H1 (cell line): ENCODE measurements at regions not wholly inside any gene's neighbourhood (a gene's known extent, or its start where the extent isn't known, plus 50 kb on each side); places are given as distances from the start of the nearest gene placed in this dataset.

ENCODE experiments used
- CTCF ChIA-PET: fragments of 300-600 bp; sonication (Branson Sonifier 250); formaldehyde crosslinking; loops from one replicate; lab custom pipeline; 2021; ENCODE audit not compliant: partially characterized antibody; lab: Charles Lee
- POLR2A ChIA-PET: fragments of 300-600 bp; sonication (Branson Sonifier 250); formaldehyde crosslinking; loops from one replicate; lab custom pipeline; 2021; ENCODE audit warnings: inconsistent platforms; ENCODE audit not compliant: partially characterized antibody; lab: Charles Lee
- DNase-seq, 2 experiments: peaks; one replicate each; pipeline versions ENCODE4 v3.0.0 to v3.0.0-alpha.2; 2010 to 2022; ENCODE audit warnings: low spot score in 2 of 2, low read depth in 1 of 2, mixed read lengths in 1 of 2
- FAIRE-seq: peaks from 2 replicates; lab custom pipeline; 2011; peaks lifted over from hg19 to GRCh38; lab: Jason Lieb, UNC
- H2AFZ ChIP-seq: 2 replicates; pipeline ENCODE4 v1.8.1; 2012; ENCODE audit warnings: low read length, inconsistent platforms
- H2AK5ac ChIP-seq: 2 replicates; pipeline ENCODE4 v1.6.1; 2013; ENCODE audit warnings: low read depth, low read length
- H2BK120ac ChIP-seq: replicated peaks from 2 replicates; pipeline ENCODE3; 2013; ENCODE audit warnings: low read depth, low read length, inconsistent platforms
- H2BK12ac ChIP-seq: 2 replicates; pipeline ENCODE4 v1.6.1; 2013; ENCODE audit warnings: low read depth, low read length
- H2BK15ac ChIP-seq: 2 replicates; pipeline ENCODE4 v1.6.1; 2013; ENCODE audit warnings: low read length
- H2BK20ac ChIP-seq: 2 replicates; pipeline ENCODE4 v1.6.1; 2013; ENCODE audit warnings: low read length
- H2BK5ac ChIP-seq: 2 replicates; pipeline ENCODE4 v1.6.1; 2013; ENCODE audit warnings: low read depth, low read length
- H3K14ac ChIP-seq: 2 replicates; pipeline ENCODE4 v1.6.1; 2013; ENCODE audit warnings: inconsistent platforms; ENCODE audit not compliant: insufficient read length
- H3K18ac ChIP-seq: 2 replicates; pipeline ENCODE4 v1.6.1; 2013; ENCODE audit warnings: low read length; ENCODE audit errors: extremely low read depth
- H3K23ac ChIP-seq: 2 replicates; pipeline ENCODE4 v1.6.1; 2013; ENCODE audit warnings: inconsistent platforms; ENCODE audit not compliant: insufficient read length
- H3K23me2 ChIP-seq: 2 replicates; pipeline ENCODE4 v1.6.1; 2013; ENCODE audit warnings: low read depth, low read length
- H3K27ac ChIP-seq: 2 replicates; pipeline ENCODE4 v1.6.1; 2011; ENCODE audit warnings: low read depth, low read length, inconsistent platforms
- H3K27me3 ChIP-seq, 4 experiments: replicated peaks in 1 of 4; 1 replicate in 1 of 4; 2 replicates in 3 of 4; pipeline versions ENCODE4 v1.6.1 to v1.8.1; 2011 to 2013; ENCODE audit warnings: low read length in 3 of 4, mild to moderate bottlenecking in 3 of 4, inconsistent platforms in 2 of 4, mixed read lengths in 2 of 4, moderate library complexity in 1 of 4; ENCODE audit not compliant: control insufficient read depth in 3 of 4, insufficient read depth in 3 of 4; ENCODE audit errors: extremely low read depth in 1 of 4
- H3K36me3 ChIP-seq, 4 experiments: 2 replicates each; pipeline versions ENCODE4 v1.6.1 to v1.8.1; 2011 to 2013; ENCODE audit warnings: mild to moderate bottlenecking in 4 of 4, low read length in 3 of 4, moderate library complexity in 2 of 4, control low read depth in 1 of 4, inconsistent platforms in 1 of 4; ENCODE audit not compliant: insufficient read depth in 4 of 4, control insufficient read depth in 2 of 4
- H3K4ac ChIP-seq: replicated peaks from 2 replicates; pipeline ENCODE3; 2013; ENCODE audit warnings: low read length, low read depth, mixed read lengths, inconsistent platforms; ENCODE audit not compliant: insufficient read length
- H3K4me1 ChIP-seq, 4 experiments: replicated peaks in 1 of 4; 1 replicate in 1 of 4; 2 replicates in 3 of 4; pipeline versions ENCODE4 v1.6.1 to v1.8.1; 2011 to 2013; ENCODE audit warnings: low read length in 3 of 4, inconsistent platforms in 2 of 4, mixed read lengths in 1 of 4; ENCODE audit not compliant: insufficient read depth in 4 of 4, control insufficient read depth in 3 of 4
- H3K4me2 ChIP-seq, 2 experiments: 2 replicates each; pipeline versions ENCODE4 v1.6.1 to v1.8.1; 2011 to 2013; ENCODE audit warnings: low read depth in 2 of 2, low read length in 2 of 2, control low read depth in 1 of 2, inconsistent platforms in 1 of 2, mild to moderate bottlenecking in 1 of 2; ENCODE audit not compliant: insufficient read depth in 1 of 2
- H3K4me3 ChIP-seq, 4 experiments: fragments of 200-600, 300-600 bp in 1 of 4; sonication (generic), shearing (Covaris generic), sonication (Bioruptor Twin) in 1 of 4; 2 replicates each; pipeline versions ENCODE4 v1.5.1 to v1.8.1; 2011 to 2016; ENCODE audit warnings: low read length in 4 of 4, low read depth in 3 of 4, control low read depth in 2 of 4, inconsistent platforms in 2 of 4, mild to moderate bottlenecking in 2 of 4, mixed read lengths in 1 of 4, moderate library complexity in 1 of 4; ENCODE audit not compliant: insufficient read depth in 2 of 4; ENCODE audit errors: extremely low read depth in 1 of 4
- H3K56ac ChIP-seq: replicated peaks from 2 replicates; pipeline ENCODE3; 2013; ENCODE audit warnings: low read depth, mild to moderate bottlenecking, mixed read lengths, low read length, inconsistent platforms; ENCODE audit not compliant: insufficient read length
- H3K79me1 ChIP-seq: 2 replicates; pipeline ENCODE4 v1.6.1; 2013; ENCODE audit warnings: low read depth, low read length, control low read depth
- H3K79me2 ChIP-seq, 2 experiments: 2 replicates each; pipeline versions ENCODE4 v1.6.1 to v1.8.1; 2012 to 2013; ENCODE audit warnings: low read length in 2 of 2, mild to moderate bottlenecking in 2 of 2, inconsistent platforms in 1 of 2; ENCODE audit not compliant: insufficient read depth in 2 of 2, control insufficient read depth in 1 of 2
- H3K9ac ChIP-seq, 4 experiments: replicated peaks in 1 of 4; 1 replicate in 1 of 4; 2 replicates in 3 of 4; pipeline versions ENCODE4 v1.6.1 to v1.8.1; 2011 to 2013; ENCODE audit warnings: low read depth in 3 of 4, low read length in 3 of 4, control low read depth in 2 of 4, mild to moderate bottlenecking in 2 of 4, moderate library complexity in 2 of 4, inconsistent platforms in 1 of 4; ENCODE audit errors: extremely low read depth in 1 of 4
- H3K9me3 ChIP-seq, 2 experiments: 2 replicates each; pipeline versions ENCODE4 v1.6.1 to v1.8.1; 2012 to 2013; ENCODE audit warnings: mild to moderate bottlenecking in 2 of 2, moderate library complexity in 2 of 2, control low read depth in 1 of 2, inconsistent platforms in 1 of 2, low read depth in 1 of 2, low read length in 1 of 2, mixed read lengths in 1 of 2; ENCODE audit not compliant: insufficient read depth in 2 of 2
- H4K20me1 ChIP-seq, 2 experiments: replicated peaks in 1 of 2; 2 replicates each; pipeline versions ENCODE3 to v1.8.1; 2011 to 2013; ENCODE audit warnings: inconsistent platforms in 2 of 2, low read length in 2 of 2, mild to moderate bottlenecking in 1 of 2; ENCODE audit not compliant: insufficient read depth in 2 of 2, control insufficient read depth in 1 of 2
- H4K5ac ChIP-seq: 2 replicates; pipeline ENCODE4 v1.6.1; 2013; ENCODE audit warnings: low read length, low read depth, mixed read lengths, inconsistent platforms; ENCODE audit not compliant: insufficient read length
- H4K8ac ChIP-seq: 2 replicates; pipeline ENCODE4 v1.8.0; 2013; ENCODE audit warnings: mild to moderate bottlenecking, moderate library complexity, low read length, inconsistent platforms; ENCODE audit not compliant: insufficient read depth; ENCODE audit errors: extremely low read depth
- H4K91ac ChIP-seq: replicated peaks from 2 replicates; pipeline ENCODE3; 2013; ENCODE audit warnings: low read length, mixed read lengths, inconsistent platforms; ENCODE audit not compliant: insufficient read length
- BRCA1 ChIP-seq: IDR thresholded peaks from 2 replicates; pipeline ENCODE4 v1.6.1; 2012; ENCODE audit warnings: low read depth, low read length, improper control_type of control experiment
- CREB1 ChIP-seq: IDR thresholded peaks from 2 replicates; pipeline ENCODE4 v1.6.1; 2012; ENCODE audit warnings: inconsistent platforms
- JUN ChIP-seq: IDR thresholded peaks from 2 replicates; pipeline ENCODE4 v1.6.1; 2011; ENCODE audit warnings: low read depth, mild to moderate bottlenecking, improper control_type of control experiment, low read length
- JUND ChIP-seq: IDR thresholded peaks from 2 replicates; pipeline ENCODE4 v1.6.1; 2011; ENCODE audit warnings: mild to moderate bottlenecking, improper control_type of control experiment, low read length
- KDM1A ChIP-seq: fragments of 200-600, 300-600 bp; sonication (generic); IDR thresholded peaks from 2 replicates; pipeline ENCODE4 v1.7.1; 2016; ENCODE audit warnings: mild to moderate bottlenecking, low read length, borderline replicate concordance
- POLR2A ChIP-seq, 2 experiments: IDR thresholded peaks; 1 replicate in 1 of 2; 2 replicates in 1 of 2; pipeline ENCODE4 v1.6.1; 2011; ENCODE audit warnings: low read depth in 2 of 2, low read length in 2 of 2, mild to moderate bottlenecking in 2 of 2; ENCODE audit errors: control extremely low read depth in 1 of 2
- POLR2AphosphoS5 ChIP-seq: IDR thresholded peaks from 2 replicates; pipeline ENCODE4 v1.6.1; 2011; ENCODE audit warnings: low read depth, low read length
- POU5F1 ChIP-seq: IDR thresholded peaks from 2 replicates; pipeline ENCODE4 v1.6.1; 2011; ENCODE audit warnings: low read depth, mild to moderate bottlenecking, low read length, moderate library complexity
- RXRA ChIP-seq: IDR thresholded peaks from 2 replicates; pipeline ENCODE4 v1.6.1; 2011; ENCODE audit warnings: low read depth, mild to moderate bottlenecking, low read length, moderate library complexity; ENCODE audit not compliant: insufficient read depth
- SIN3A ChIP-seq, 2 experiments: IDR thresholded peaks in 1 of 2; conservative IDR thresholded peaks in 1 of 2; 2 replicates each; pipeline ENCODE4 v1.6.1; 2011 to 2012; ENCODE audit warnings: low read length in 2 of 2, improper control_type of control experiment in 1 of 2, low read depth in 1 of 2, mild to moderate bottlenecking in 1 of 2
- SIRT6 ChIP-seq: IDR thresholded peaks from one replicate; pipeline ENCODE4 v1.7.1; 2012; ENCODE audit warnings: low read length, inconsistent platforms
- WGBS, 2 experiments: shearing (Covaris generic) in 1 of 2; methylation state at CpG; one replicate each; pipeline versions ENCODE4 v1.1.6 to v1.1.7; 2013 to 2015; ENCODE audit warnings: low lambda C conversion rate in 2 of 2, mixed read lengths in 2 of 2, inconsistent platforms in 1 of 2, low coverage in 1 of 2, missing lambda C conversion rate in 1 of 2; ENCODE audit not compliant: insufficient replicate concordance in 2 of 2, insufficient coverage in 1 of 2, insufficient read length in 1 of 2; ENCODE audit errors: extremely low coverage in 1 of 2, missing lambda C conversion rate in 1 of 2; 5-methylcytosine and 5-hydroxymethylcytosine counted together
- TF ChIP-seq, protein P1 (sequence below): IDR thresholded peaks from 2 replicates; pipeline ENCODE4 v1.6.1; 2011; ENCODE audit warnings: low read length, improper control_type of control experiment

DNA sequence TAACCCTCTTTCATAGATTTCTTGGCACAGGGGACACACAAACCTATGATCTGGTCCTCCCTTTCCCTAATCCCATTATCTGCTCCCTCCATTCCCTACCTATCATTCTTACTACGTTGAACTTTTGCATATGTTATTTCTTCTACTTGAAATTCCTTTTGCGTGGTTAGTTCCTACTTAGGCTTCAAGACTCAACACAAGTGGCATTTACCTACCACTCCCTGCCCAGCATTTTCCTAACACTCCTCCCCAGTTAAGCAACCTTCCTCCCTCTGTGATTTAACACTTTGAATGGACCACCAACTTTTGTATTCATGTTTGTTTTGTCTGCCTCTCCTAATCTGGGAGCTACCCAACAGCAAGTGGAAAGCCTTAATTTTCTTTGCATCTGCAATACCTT, 1113.7 kb downstream of the STIM2 start:
- Histone ChIP-seq H4K20me1 (no peaks in the 10 kb centered on the region), H2BK5ac (no peak overlapping the region), H3K79me1 (no peaks in the 10 kb centered on the region), H3K56ac (no peak overlapping the region), H3K79me2 (no peaks in the 10 kb centered on the region), H3K9me3 (no peaks in the 10 kb centered on the region; a peak in 1 of 4 replicates), H4K8ac (no peak overlapping the region), H3K9ac (no peak overlapping the region), H3K23me2 (no peaks in the 10 kb centered on the region), H3K27ac (no peak overlapping the region), H3K18ac (no peak overlapping the region), H3K14ac (no peak overlapping the region), H3K4ac (no peak overlapping the region), H3K4me1 (peaks cover 0 to under 1% (median 0%) of the 10 kb centered on the region in 4 experiments; a peak in 2 of 7 replicates), H3K4me3 (no peak overlapping the region), H2AFZ (peak overlapping the region; percentile 73; the same call in 1 of the 2 replicates), H4K91ac (no peak overlapping the region), H2BK20ac (no peak overlapping the region), H4K5ac (no peak overlapping the region), H2AK5ac (no peak overlapping the region), H3K36me3 (no peaks in the 10 kb centered on the region), H2BK12ac (no peak overlapping the region), H3K27me3 (no peaks in the 10 kb centered on the region), H3K4me2 (no peak overlapping the region), H3K23ac (no peak overlapping the region), H2BK120ac (no peak overlapping the region), H2BK15ac (no peak overlapping the region)
- 82% methylated on average over 2 of the region's 2 CpGs; no CpG with 5 or more reads in 1 of the 2 experiments for WGBS, 2 experiments
- ChIA-PET CTCF (no interaction called here), POLR2A (no interaction called here)
- TF ChIP-seq RXRA: no peak
- TF ChIP-seq, protein P1, sequence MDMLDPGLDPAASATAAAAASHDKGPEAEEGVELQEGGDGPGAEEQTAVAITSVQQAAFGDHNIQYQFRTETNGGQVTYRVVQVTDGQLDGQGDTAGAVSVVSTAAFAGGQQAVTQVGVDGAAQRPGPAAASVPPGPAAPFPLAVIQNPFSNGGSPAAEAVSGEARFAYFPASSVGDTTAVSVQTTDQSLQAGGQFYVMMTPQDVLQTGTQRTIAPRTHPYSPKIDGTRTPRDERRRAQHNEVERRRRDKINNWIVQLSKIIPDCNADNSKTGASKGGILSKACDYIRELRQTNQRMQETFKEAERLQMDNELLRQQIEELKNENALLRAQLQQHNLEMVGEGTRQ: no peak
- no peak for TF ChIP-seq JUN
- no peak for TF ChIP-seq SIN3A (conservative IDR thresholded peaks at IDR 0.05 in 1 of 2, IDR thresholded peaks at IDR 0.05 in 1 of 2; ENCODE audit: low read depth in 1 of 2, low read length in 2 of 2)
- TF ChIP-seq JUND: no peak
- no peak for TF ChIP-seq BRCA1
- no peak for TF ChIP-seq POU5F1
- TF ChIP-seq POLR2A (IDR thresholded peaks at IDR 0.05; ENCODE audit: control extremely low read depth in 1 of 2, low read depth in 2 of 2, low read length in 2 of 2): no peak
- TF ChIP-seq POLR2AphosphoS5: no peak
- no peak for TF ChIP-seq SIRT6
- no peak for TF ChIP-seq KDM1A
- no peak for TF ChIP-seq CREB1
- no peak for FAIRE-seq
- no peak for DNase-seq
